ENCODE measurements at regions not wholly inside any gene's neighbourhood (a gene's known extent, or its start where the extent isn't known, plus 50 kb on each side); places are given as distances from the start of the nearest gene placed in this dataset.

DNA sequence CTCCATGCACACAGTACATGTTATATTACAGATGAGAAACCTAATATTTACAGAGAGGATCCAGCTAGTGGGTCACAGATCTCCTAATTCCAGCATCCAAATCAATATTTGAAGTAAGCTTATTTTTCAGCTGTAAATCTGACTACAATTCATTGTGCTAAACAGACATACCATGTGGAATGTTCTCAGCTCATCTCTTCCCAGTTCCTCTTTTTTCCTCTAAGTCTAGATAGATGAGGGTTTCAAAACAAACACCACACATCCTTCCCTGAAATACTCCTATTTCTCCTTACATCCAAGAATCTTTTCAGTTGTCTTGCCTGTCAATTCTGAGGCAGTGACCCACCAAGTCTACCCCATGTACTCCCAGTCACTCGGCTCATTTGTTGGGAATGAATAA lies 200.7 kb upstream of the PIK3C3 start:
- TF ChIP-seq SIRT6 (IDR thresholded peaks at IDR 0.05; ENCODE audit: low read length) (no peak), SIX5 (IDR thresholded peaks at IDR 0.05; ENCODE audit: low read depth, low read length) (no peak), SIN3A (conservative IDR thresholded peaks at IDR 0.05 in 1 of 2, IDR thresholded peaks at IDR 0.05 in 1 of 2; ENCODE audit: low read depth in 1 of 2, low read length in 2 of 2) (no peak), TAF7 (optimal IDR thresholded peaks at IDR 0.05; ENCODE audit: borderline replicate concordance, low read depth, low read length) (no peak), EZH2 (IDR thresholded peaks at IDR 0.05; ENCODE audit: low read depth, low read length, severe bottlenecking) (no peak), CHD2 (IDR thresholded peaks at IDR 0.05; ENCODE audit: low read length) (no peak), GABPA (IDR thresholded peaks at IDR 0.05; ENCODE audit: borderline replicate concordance, insufficient read depth, low read length) (no peak), RAD21 (IDR thresholded peaks at IDR 0.05 in 1 of 2, conservative IDR thresholded peaks at IDR 0.05 in 1 of 2; ENCODE audit: low read depth in 2 of 2, low read length in 2 of 2) (no peak), HDAC2 (IDR thresholded peaks at IDR 0.05; ENCODE audit: borderline replicate concordance in 1 of 2, low read depth in 2 of 2, low read length in 2 of 2) (no peak), TAF1 (IDR thresholded peaks at IDR 0.05; ENCODE audit: low read depth, low read length) (no peak), SP1 (IDR thresholded peaks at IDR 0.05; ENCODE audit: low read depth, low read length) (no peak)
- TF ChIP-seq, protein P1, sequence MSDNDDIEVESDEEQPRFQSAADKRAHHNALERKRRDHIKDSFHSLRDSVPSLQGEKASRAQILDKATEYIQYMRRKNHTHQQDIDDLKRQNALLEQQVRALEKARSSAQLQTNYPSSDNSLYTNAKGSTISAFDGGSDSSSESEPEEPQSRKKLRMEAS (IDR thresholded peaks at IDR 0.05), result no peak
- TF ChIP-seq, protein P2, sequence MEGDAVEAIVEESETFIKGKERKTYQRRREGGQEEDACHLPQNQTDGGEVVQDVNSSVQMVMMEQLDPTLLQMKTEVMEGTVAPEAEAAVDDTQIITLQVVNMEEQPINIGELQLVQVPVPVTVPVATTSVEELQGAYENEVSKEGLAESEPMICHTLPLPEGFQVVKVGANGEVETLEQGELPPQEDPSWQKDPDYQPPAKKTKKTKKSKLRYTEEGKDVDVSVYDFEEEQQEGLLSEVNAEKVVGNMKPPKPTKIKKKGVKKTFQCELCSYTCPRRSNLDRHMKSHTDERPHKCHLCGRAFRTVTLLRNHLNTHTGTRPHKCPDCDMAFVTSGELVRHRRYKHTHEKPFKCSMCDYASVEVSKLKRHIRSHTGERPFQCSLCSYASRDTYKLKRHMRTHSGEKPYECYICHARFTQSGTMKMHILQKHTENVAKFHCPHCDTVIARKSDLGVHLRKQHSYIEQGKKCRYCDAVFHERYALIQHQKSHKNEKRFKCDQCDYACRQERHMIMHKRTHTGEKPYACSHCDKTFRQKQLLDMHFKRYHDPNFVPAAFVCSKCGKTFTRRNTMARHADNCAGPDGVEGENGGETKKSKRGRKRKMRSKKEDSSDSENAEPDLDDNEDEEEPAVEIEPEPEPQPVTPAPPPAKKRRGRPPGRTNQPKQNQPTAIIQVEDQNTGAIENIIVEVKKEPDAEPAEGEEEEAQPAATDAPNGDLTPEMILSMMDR (IDR thresholded peaks at IDR 0.05; ENCODE audit: control extremely low read depth in 1 of 3, insufficient read depth in 1 of 3, low read depth in 1 of 3, low read length in 3 of 3), result no peak
- TF ChIP-seq, protein P3, sequence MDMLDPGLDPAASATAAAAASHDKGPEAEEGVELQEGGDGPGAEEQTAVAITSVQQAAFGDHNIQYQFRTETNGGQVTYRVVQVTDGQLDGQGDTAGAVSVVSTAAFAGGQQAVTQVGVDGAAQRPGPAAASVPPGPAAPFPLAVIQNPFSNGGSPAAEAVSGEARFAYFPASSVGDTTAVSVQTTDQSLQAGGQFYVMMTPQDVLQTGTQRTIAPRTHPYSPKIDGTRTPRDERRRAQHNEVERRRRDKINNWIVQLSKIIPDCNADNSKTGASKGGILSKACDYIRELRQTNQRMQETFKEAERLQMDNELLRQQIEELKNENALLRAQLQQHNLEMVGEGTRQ (IDR thresholded peaks at IDR 0.05; ENCODE audit: low read length), result no peak

Measured in H1 (cell line).